ENCODE measurements at regions not wholly inside any gene's neighbourhood (a gene's known extent, or its start where the extent isn't known, plus 50 kb on each side); places are given as distances from the start of the nearest gene placed in this dataset.

- H3K9me3 ChIP-seq (replicated peaks; ENCODE audit: control insufficient read depth, insufficient read depth, low read length): peaks cover 3% of the 10 kb centered on the region
- no peaks in the 10 kb centered on the region for H3K4me1 ChIP-seq (ENCODE audit: control insufficient read depth, extremely low read depth, insufficient read depth, low read length)
- no peak overlapping the region for H3K9ac ChIP-seq (replicated peaks; ENCODE audit: extremely low read depth, insufficient read depth, low read length)
- no peak overlapping the region for H2AFZ ChIP-seq (ENCODE audit: low read depth, low read length)
- DNase-seq (ENCODE audit: low read depth, low spot score) (no peak), FAIRE-seq (no peak)
- CTCF ChIA-PET: no interaction called here
- H3K79me2 ChIP-seq (ENCODE audit: control insufficient read depth, insufficient read depth, low read length): no peaks in the 10 kb centered on the region
- intact Hi-C loops (cut with micrococcal nuclease) (no loop called here), dilution Hi-C loops (cut with MboI; ENCODE audit: extremely low pct_ligation_motif_present, low sequenced_read_pairs) (no loop called here)
- H3K4me2 ChIP-seq (ENCODE audit: insufficient read depth, low read length): no peak overlapping the region
- no peaks in the 10 kb centered on the region for H4K20me1 ChIP-seq (replicated peaks; ENCODE audit: control insufficient read depth, extremely low read depth, insufficient read depth, low read length)
- POLR2A ChIA-PET: no interaction called here
- H3K27ac ChIP-seq (ENCODE audit: insufficient read depth, low read depth, low read length): no peak overlapping the region
- no peaks in the 10 kb centered on the region for H3K27me3 ChIP-seq (ENCODE audit: control insufficient read depth in 2 of 2, insufficient read depth in 2 of 2, low read length in 2 of 2)
- no peaks in the 10 kb centered on the region for H3K9me1 ChIP-seq (replicated peaks; ENCODE audit: control insufficient read depth, extremely low read depth, insufficient read depth, low read length)
- H3K36me3 ChIP-seq (ENCODE audit: control insufficient read depth in 2 of 2, extremely low read depth in 1 of 2, insufficient read depth in 2 of 2, low read length in 2 of 2): no peaks in the 10 kb centered on the region
- no peak for TF ChIP-seq EZH2 (IDR thresholded peaks at IDR 0.05; ENCODE audit: borderline replicate concordance, low read depth, low read length, severe bottlenecking)
- no peak for TF ChIP-seq POLR2A (IDR thresholded peaks at IDR 0.05; ENCODE audit: low read depth, low read length)
- no peak for TF ChIP-seq MYC (IDR thresholded peaks at IDR 0.05; ENCODE audit: low read depth, low read length)
- TF ChIP-seq JUN (IDR thresholded peaks at IDR 0.05; ENCODE audit: borderline replicate concordance, insufficient read depth, insufficient read length, low read depth): no peak
- no peak for TF ChIP-seq MAX (IDR thresholded peaks at IDR 0.05; ENCODE audit: insufficient read depth, insufficient read length)
- H3K4me3 ChIP-seq (replicated peaks in 1 of 3; ENCODE audit: insufficient read depth in 1 of 3, low read depth in 1 of 3, low read length in 3 of 3): no peak overlapping the region
- no TSS peak for BruUV-seq (replicated peaks)
These were observed 145.5 kb upstream of the IGF1 start for GRCh38 chr12:102625819-102626218.

DNA sequence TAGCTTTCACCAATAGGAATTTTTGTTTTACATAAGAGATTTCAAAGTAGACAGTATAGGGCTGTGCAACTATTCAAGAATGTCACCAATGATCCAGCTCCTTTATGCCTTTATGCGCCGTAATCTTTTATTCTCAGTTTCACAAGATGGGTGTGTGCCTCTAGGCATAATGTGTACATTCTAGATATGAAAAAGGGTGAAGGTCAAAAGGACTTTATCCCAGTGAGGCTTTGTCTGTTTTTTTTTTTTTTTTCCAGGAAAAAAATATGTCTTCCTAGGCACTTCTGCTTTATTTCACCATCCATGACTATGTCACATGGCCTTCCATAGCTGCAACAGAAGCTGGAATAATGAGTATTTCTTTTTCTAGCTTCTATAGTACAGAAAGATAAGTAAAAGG lies 142.3 kb upstream of the IGF1 start:
- H3K27me3 ChIP-seq (ENCODE audit: control insufficient read depth in 2 of 2, insufficient read depth in 2 of 2, low read length in 2 of 2): no peaks in the 10 kb centered on the region
- H4K20me1 ChIP-seq (replicated peaks; ENCODE audit: control insufficient read depth, extremely low read depth, insufficient read depth, low read length): no peaks in the 10 kb centered on the region
- no peak overlapping the region for H3K27ac ChIP-seq (ENCODE audit: insufficient read depth, low read depth, low read length)
- no peak for TF ChIP-seq MYC (IDR thresholded peaks at IDR 0.05; ENCODE audit: low read depth, low read length)
- TF ChIP-seq FOS (IDR thresholded peaks at IDR 0.05; ENCODE audit: borderline replicate concordance, insufficient read depth, low read length): no peak
- no peak for TF ChIP-seq EZH2 (IDR thresholded peaks at IDR 0.05; ENCODE audit: borderline replicate concordance, low read depth, low read length, severe bottlenecking)
- TF ChIP-seq GATA2 (IDR thresholded peaks at IDR 0.05; ENCODE audit: insufficient read depth, insufficient read length, low read depth, low read length): no peak
- TF ChIP-seq CTCF (IDR thresholded peaks at IDR 0.05; ENCODE audit: extremely low read depth in 1 of 2, insufficient read depth in 1 of 2, low read depth in 1 of 2, low read length in 2 of 2): no peak
- TF ChIP-seq POLR2AphosphoS5 (IDR thresholded peaks at IDR 0.05; ENCODE audit: insufficient read depth, low read depth, low read length): no peak
- TF ChIP-seq POLR2A (IDR thresholded peaks at IDR 0.05; ENCODE audit: low read depth, low read length): no peak
- no peak for TF ChIP-seq MAX (IDR thresholded peaks at IDR 0.05; ENCODE audit: insufficient read depth, insufficient read length)
- no peak for TF ChIP-seq JUN (IDR thresholded peaks at IDR 0.05; ENCODE audit: borderline replicate concordance, insufficient read depth, insufficient read length, low read depth)
- dilution Hi-C loops (cut with MboI; ENCODE audit: extremely low pct_ligation_motif_present, low sequenced_read_pairs): no loop called here
- H3K4me1 ChIP-seq (ENCODE audit: control insufficient read depth, extremely low read depth, insufficient read depth, low read length): no peaks in the 10 kb centered on the region
- ChIA-PET POLR2A (no interaction called here), CTCF (no interaction called here)
- DNase-seq (ENCODE audit: low read depth, low spot score): no peak
- intact Hi-C loops (cut with micrococcal nuclease): no loop called here
- H3K9me1 ChIP-seq (replicated peaks; ENCODE audit: control insufficient read depth, extremely low read depth, insufficient read depth, low read length): no peaks in the 10 kb centered on the region
- no peaks in the 10 kb centered on the region for H3K79me2 ChIP-seq (ENCODE audit: control insufficient read depth, insufficient read depth, low read length)
- H3K9me3 ChIP-seq (replicated peaks; ENCODE audit: control insufficient read depth, insufficient read depth, low read length): no peaks in the 10 kb centered on the region
- H3K36me3 ChIP-seq (ENCODE audit: control insufficient read depth in 2 of 2, extremely low read depth in 1 of 2, insufficient read depth in 2 of 2, low read length in 2 of 2): no peaks in the 10 kb centered on the region
- no TSS peak for BruUV-seq (replicated peaks)
- no peak for FAIRE-seq
- H3K9ac ChIP-seq (replicated peaks; ENCODE audit: extremely low read depth, insufficient read depth, low read length): no peak overlapping the region
- H3K4me2 ChIP-seq (ENCODE audit: insufficient read depth, low read length): no peak overlapping the region
- no peak overlapping the region for H2AFZ ChIP-seq (ENCODE audit: low read depth, low read length)
- H3K4me3 ChIP-seq (replicated peaks in 1 of 3; ENCODE audit: insufficient read depth in 1 of 3, low read depth in 1 of 3, low read length in 3 of 3): no peak overlapping the region

All from endothelial cell of umbilical vein (primary cell).